ENCODE measurements at regions not wholly inside any gene's neighbourhood (a gene's known extent, or its start where the extent isn't known, plus 50 kb on each side); places are given as distances from the start of the nearest gene placed in this dataset.

GRCh38 chr10:128482052-128482451, 355.8 kb upstream of the MKI67 start:
- no peak for TF ChIP-seq CTCF (IDR thresholded peaks at IDR 0.05; ENCODE audit: extremely low read depth in 1 of 2, insufficient read depth in 1 of 2, low read depth in 1 of 2, low read length in 2 of 2)
- TF ChIP-seq MAX (IDR thresholded peaks at IDR 0.05; ENCODE audit: insufficient read depth, insufficient read length) = no peak
- TF ChIP-seq POLR2A (IDR thresholded peaks at IDR 0.05; ENCODE audit: low read depth, low read length) = no peak
